Erythroblast (primary cell): ENCODE measurements at regions not wholly inside any gene's neighbourhood (a gene's known extent, or its start where the extent isn't known, plus 50 kb on each side); places are given as distances from the start of the nearest gene placed in this dataset.

Source experiments
- GATA1 ChIP-seq: IDR thresholded peaks from 2 replicates; pipeline ENCODE4 v1.6.1; 2011; ENCODE audit warnings: low read depth, mild to moderate bottlenecking, control low read depth, low read length, moderate library complexity
- POLR2A ChIP-seq: IDR thresholded peaks from 2 replicates; pipeline ENCODE4 v1.6.1; 2011; ENCODE audit warnings: mild to moderate bottlenecking, low read length

GRCh38 chr3:8443829-8444791 is 57.5 kb upstream of the LMCD1 start:
- TF ChIP-seq POLR2A (no peak), GATA1 (no peak)
